ENCODE measurements at regions not wholly inside any gene's neighbourhood (a gene's known extent, or its start where the extent isn't known, plus 50 kb on each side); places are given as distances from the start of the nearest gene placed in this dataset.

DNA sequence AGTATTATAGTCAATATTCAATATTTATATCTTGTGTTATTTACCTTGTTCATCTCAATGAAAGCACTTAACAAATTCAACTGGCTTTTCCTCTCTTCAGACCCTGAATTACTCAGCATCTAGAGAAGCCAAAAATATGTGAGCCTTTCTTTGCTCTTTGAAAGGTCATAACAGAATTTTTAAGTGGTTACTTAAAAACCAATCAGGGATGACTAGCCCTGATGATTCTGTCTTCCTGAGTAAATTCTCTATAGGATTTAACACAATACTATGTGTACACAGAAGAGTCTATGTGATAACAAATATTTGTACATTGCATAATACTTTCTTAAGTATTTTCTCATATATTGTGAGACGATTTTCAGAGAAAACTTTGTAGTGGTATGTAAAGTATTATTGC lies 546.3 kb downstream of the MAT2B start:
- Histone ChIP-seq H3K36me3 (ENCODE audit: control insufficient read depth in 5 of 5, insufficient read depth in 5 of 5, low read length in 5 of 5) (no peaks in the 10 kb centered on the region), H3K9me3 (ENCODE audit: control insufficient read depth in 5 of 5, low read length in 5 of 5) (no peaks in the 10 kb centered on the region), H3K9ac (ENCODE audit: low read length in 5 of 5) (no peak overlapping the region), H3K4me3 (ENCODE audit: low read depth in 1 of 5, low read length in 5 of 5) (no peak overlapping the region), H3K27ac (ENCODE audit: low read depth, low read length) (no peak overlapping the region), H3K4me1 (ENCODE audit: control insufficient read depth in 5 of 5, insufficient read depth in 5 of 5, low read length in 5 of 5) (no peaks in the 10 kb centered on the region), H3K27me3 (ENCODE audit: control insufficient read depth in 5 of 5, insufficient read depth in 4 of 5, low read length in 5 of 5) (no peaks in the 10 kb centered on the region)

DNA sequence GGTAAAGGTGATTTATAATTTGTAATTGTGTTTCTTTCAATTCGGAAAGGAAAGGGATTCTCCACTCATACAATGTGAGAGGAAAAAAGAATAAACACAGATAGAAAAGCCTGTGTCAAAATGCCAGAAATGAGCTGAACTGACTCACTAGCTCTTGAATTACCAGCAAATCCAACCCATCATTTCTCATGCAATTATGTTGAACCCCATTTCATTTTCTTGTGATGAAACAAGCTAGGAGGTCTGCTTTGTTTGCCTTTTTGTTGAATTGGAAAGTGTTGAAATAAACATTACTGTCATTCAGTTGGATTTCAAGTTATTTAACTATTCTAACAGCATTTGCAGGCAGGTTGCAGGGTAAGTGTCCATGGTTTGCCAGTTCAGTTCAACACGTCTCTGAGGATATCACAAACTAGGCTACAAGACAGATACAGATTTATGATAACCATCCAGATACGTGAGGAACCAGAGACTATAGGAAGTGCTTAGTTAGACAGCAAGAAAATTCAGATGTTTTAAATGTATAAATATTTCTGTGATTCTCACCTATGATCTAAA lies 547.2 kb downstream of the MAT2B start:
- Histone ChIP-seq H3K9ac (ENCODE audit: low read length in 5 of 5) (no peak overlapping the region), H3K27me3 (ENCODE audit: control insufficient read depth in 5 of 5, insufficient read depth in 4 of 5, low read length in 5 of 5) (no peaks in the 10 kb centered on the region), H3K4me3 (ENCODE audit: low read depth in 1 of 5, low read length in 5 of 5) (no peak overlapping the region), H3K9me3 (ENCODE audit: control insufficient read depth in 5 of 5, low read length in 5 of 5) (no peaks in the 10 kb centered on the region), H3K4me1 (ENCODE audit: control insufficient read depth in 5 of 5, insufficient read depth in 5 of 5, low read length in 5 of 5) (no peaks in the 10 kb centered on the region), H3K27ac (ENCODE audit: low read depth, low read length) (no peak overlapping the region), H3K36me3 (ENCODE audit: control insufficient read depth in 5 of 5, insufficient read depth in 5 of 5, low read length in 5 of 5) (no peaks in the 10 kb centered on the region)

DNA sequence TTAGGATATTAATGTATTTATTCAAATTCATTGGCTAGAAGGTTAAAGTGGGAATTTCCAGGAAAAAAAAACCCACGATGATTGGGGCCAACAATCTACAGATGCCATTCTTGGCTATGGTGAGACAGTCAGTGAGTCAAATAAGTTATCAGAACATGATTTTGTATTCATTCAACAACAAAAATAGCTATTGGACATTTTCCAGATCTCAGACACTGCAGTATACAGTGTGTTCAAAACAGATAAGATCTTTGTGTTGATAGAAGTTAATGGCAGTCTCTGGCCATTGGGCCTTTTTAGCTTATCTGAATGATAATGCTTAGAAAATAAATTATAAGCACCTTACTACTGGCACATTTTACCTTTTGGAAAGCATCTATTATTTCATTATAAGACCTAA lies 547.7 kb downstream of the MAT2B start:
- Histone ChIP-seq H3K27ac (ENCODE audit: low read depth, low read length) (no peak overlapping the region), H3K27me3 (ENCODE audit: control insufficient read depth in 5 of 5, insufficient read depth in 4 of 5, low read length in 5 of 5) (no peaks in the 10 kb centered on the region), H3K9me3 (ENCODE audit: control insufficient read depth in 5 of 5, low read length in 5 of 5) (no peaks in the 10 kb centered on the region), H3K4me3 (ENCODE audit: low read depth in 1 of 5, low read length in 5 of 5) (no peak overlapping the region), H3K4me1 (ENCODE audit: control insufficient read depth in 5 of 5, insufficient read depth in 5 of 5, low read length in 5 of 5) (no peaks in the 10 kb centered on the region), H3K36me3 (ENCODE audit: control insufficient read depth in 5 of 5, insufficient read depth in 5 of 5, low read length in 5 of 5) (no peaks in the 10 kb centered on the region), H3K9ac (ENCODE audit: low read length in 5 of 5) (no peak overlapping the region)

DNA sequence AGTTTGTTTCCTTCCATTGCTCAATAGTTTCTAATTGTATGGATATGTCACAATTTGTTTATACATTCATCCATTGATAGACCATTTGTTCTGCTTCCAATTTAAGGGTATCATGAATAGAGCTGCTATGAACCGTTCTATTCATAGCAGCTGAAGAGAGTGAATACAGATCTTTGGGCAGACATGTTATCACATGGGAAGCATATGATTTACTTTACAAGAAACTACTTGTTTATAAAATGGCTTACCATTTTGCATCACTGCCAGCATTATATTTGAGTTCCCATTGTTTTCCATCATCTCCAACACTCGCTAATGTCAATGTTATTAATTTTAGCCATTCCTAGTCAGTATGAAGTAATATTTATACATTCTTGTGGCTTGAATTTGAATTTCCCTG lies 549.0 kb downstream of the MAT2B start:
- no peak overlapping the region for H3K4me3 ChIP-seq (ENCODE audit: low read depth in 1 of 5, low read length in 5 of 5)
- no peak overlapping the region for H3K9ac ChIP-seq (ENCODE audit: low read length in 5 of 5)
- no peak overlapping the region for H3K27ac ChIP-seq (ENCODE audit: low read depth, low read length)
- no peaks in the 10 kb centered on the region for H3K4me1 ChIP-seq (ENCODE audit: control insufficient read depth in 5 of 5, insufficient read depth in 5 of 5, low read length in 5 of 5)
- no peaks in the 10 kb centered on the region for H3K36me3 ChIP-seq (ENCODE audit: control insufficient read depth in 5 of 5, insufficient read depth in 5 of 5, low read length in 5 of 5)
- no peaks in the 10 kb centered on the region for H3K27me3 ChIP-seq (ENCODE audit: control insufficient read depth in 5 of 5, insufficient read depth in 4 of 5, low read length in 5 of 5)
- H3K9me3 ChIP-seq (ENCODE audit: control insufficient read depth in 5 of 5, low read length in 5 of 5), result no peaks in the 10 kb centered on the region

DNA sequence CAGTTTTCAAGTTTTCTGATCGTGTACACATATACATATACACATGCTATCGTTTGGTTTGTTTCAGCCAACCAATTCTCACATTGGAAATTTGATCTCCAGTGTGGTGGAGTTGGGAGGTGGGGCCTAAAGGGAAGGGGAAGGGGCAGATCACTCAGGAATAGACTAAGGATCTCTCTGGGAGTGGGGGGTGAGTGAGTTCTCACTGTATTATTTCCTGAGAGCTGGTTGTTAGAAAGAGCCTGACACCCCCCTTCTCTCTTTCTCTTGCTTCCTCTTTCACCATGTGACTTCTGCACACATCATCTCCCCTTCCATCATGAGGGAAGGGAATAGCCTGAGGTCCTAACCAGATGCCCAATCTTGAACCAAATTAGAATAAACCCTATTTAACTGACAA lies 551.7 kb downstream of the MAT2B start:
- Histone ChIP-seq H3K27me3 (ENCODE audit: control insufficient read depth in 5 of 5, insufficient read depth in 4 of 5, low read length in 5 of 5) (no peaks in the 10 kb centered on the region), H3K9me3 (ENCODE audit: control insufficient read depth in 5 of 5, low read length in 5 of 5) (no peaks in the 10 kb centered on the region), H3K4me1 (ENCODE audit: control insufficient read depth in 5 of 5, insufficient read depth in 5 of 5, low read length in 5 of 5) (no peaks in the 10 kb centered on the region), H3K36me3 (ENCODE audit: control insufficient read depth in 5 of 5, insufficient read depth in 5 of 5, low read length in 5 of 5) (no peaks in the 10 kb centered on the region), H3K27ac (ENCODE audit: low read depth, low read length) (no peak overlapping the region), H3K4me3 (ENCODE audit: low read depth in 1 of 5, low read length in 5 of 5) (no peak overlapping the region), H3K9ac (ENCODE audit: low read length in 5 of 5) (no peak overlapping the region)

DNA sequence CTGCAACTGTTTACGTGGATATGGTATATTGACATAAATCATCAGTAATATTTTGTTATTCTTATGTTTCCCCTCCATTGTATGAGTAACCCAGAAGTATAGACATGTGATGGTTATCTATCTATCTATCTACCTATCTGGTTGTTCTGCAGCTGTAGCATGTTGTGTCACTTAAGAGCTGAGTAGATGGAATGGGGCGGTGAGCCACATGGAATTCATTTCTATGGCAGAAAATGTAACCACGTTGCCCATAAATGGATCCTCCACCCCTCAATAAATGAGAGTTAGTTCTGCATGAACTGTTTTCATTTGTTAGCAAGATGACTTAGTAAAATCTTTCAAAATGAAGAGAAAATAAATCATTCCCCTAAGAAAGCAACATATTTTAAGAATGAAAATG lies 553.2 kb downstream of the MAT2B start:
- no peak overlapping the region for H3K4me3 ChIP-seq (ENCODE audit: low read depth in 1 of 5, low read length in 5 of 5)
- H3K27me3 ChIP-seq (ENCODE audit: control insufficient read depth in 5 of 5, insufficient read depth in 4 of 5, low read length in 5 of 5), result no peaks in the 10 kb centered on the region
- H3K4me1 ChIP-seq (ENCODE audit: control insufficient read depth in 5 of 5, insufficient read depth in 5 of 5, low read length in 5 of 5), result no peaks in the 10 kb centered on the region
- H3K9ac ChIP-seq (ENCODE audit: low read length in 5 of 5), result no peak overlapping the region
- no peak overlapping the region for H3K27ac ChIP-seq (ENCODE audit: low read depth, low read length)
- no peaks in the 10 kb centered on the region for H3K9me3 ChIP-seq (ENCODE audit: control insufficient read depth in 5 of 5, low read length in 5 of 5)
- no peaks in the 10 kb centered on the region for H3K36me3 ChIP-seq (ENCODE audit: control insufficient read depth in 5 of 5, insufficient read depth in 5 of 5, low read length in 5 of 5)

DNA sequence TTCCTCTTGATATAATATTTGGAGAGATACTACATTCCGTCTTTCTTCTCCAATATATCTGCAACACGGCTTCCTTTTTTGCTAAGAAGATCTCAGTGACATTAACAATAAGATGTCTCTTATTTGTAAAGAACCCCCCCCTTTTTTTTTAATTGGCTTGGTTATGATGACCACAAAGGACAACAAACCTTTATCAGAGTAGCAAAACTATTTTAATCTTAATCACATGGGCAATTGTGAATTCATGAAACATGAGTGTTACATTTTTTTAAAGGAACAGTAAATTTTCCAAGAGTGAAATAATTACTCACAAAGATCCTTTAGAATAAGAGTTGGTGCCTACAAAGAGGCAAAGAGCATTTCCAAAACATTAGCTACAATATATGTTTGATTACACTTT lies 554.1 kb downstream of the MAT2B start:
- no peaks in the 10 kb centered on the region for H3K36me3 ChIP-seq (ENCODE audit: control insufficient read depth in 5 of 5, insufficient read depth in 5 of 5, low read length in 5 of 5)
- no peaks in the 10 kb centered on the region for H3K4me1 ChIP-seq (ENCODE audit: control insufficient read depth in 5 of 5, insufficient read depth in 5 of 5, low read length in 5 of 5)
- H3K9ac ChIP-seq (ENCODE audit: low read length in 5 of 5), result no peak overlapping the region
- H3K27me3 ChIP-seq (ENCODE audit: control insufficient read depth in 5 of 5, insufficient read depth in 4 of 5, low read length in 5 of 5), result no peaks in the 10 kb centered on the region
- H3K9me3 ChIP-seq (ENCODE audit: control insufficient read depth in 5 of 5, low read length in 5 of 5), result no peaks in the 10 kb centered on the region
- no peak overlapping the region for H3K27ac ChIP-seq (ENCODE audit: low read depth, low read length)
- no peak overlapping the region for H3K4me3 ChIP-seq (ENCODE audit: low read depth in 1 of 5, low read length in 5 of 5)

DNA sequence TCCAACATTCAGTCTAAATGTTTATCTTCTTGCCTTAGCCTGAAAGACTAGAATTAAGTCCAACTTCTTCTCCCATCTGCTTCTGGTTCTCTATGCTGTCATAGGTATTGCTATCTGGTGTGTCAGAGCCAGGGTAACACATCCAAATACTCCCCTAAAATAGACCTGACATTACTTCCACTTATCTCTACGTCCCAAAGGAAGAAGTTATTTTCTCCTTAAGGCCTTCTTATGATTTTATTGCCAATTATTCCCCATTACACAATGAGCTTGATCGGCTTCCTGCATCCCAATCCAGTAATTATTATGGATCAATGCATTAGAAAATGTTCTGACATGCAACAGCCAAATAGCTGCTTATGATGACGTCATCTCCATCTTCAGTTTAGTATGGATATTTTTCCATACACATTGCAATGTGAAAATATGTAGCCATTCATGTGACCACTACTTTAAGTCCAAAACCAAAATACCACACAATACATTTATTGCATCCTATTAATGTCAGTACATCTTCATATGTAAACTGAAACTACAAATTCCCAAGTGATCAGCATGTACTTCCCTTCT lies 555.5 kb downstream of the MAT2B start:
- H3K4me3 ChIP-seq (ENCODE audit: low read depth in 1 of 5, low read length in 5 of 5), result no peak overlapping the region
- no peaks in the 10 kb centered on the region for H3K4me1 ChIP-seq (ENCODE audit: control insufficient read depth in 5 of 5, insufficient read depth in 5 of 5, low read length in 5 of 5)
- no peaks in the 10 kb centered on the region for H3K27me3 ChIP-seq (ENCODE audit: control insufficient read depth in 5 of 5, insufficient read depth in 4 of 5, low read length in 5 of 5)
- H3K9ac ChIP-seq (ENCODE audit: low read length in 5 of 5), result no peak overlapping the region
- no peak overlapping the region for H3K27ac ChIP-seq (ENCODE audit: low read depth, low read length)
- no peaks in the 10 kb centered on the region for H3K36me3 ChIP-seq (ENCODE audit: control insufficient read depth in 5 of 5, insufficient read depth in 5 of 5, low read length in 5 of 5)
- no peaks in the 10 kb centered on the region for H3K9me3 ChIP-seq (ENCODE audit: control insufficient read depth in 5 of 5, low read length in 5 of 5)

DNA sequence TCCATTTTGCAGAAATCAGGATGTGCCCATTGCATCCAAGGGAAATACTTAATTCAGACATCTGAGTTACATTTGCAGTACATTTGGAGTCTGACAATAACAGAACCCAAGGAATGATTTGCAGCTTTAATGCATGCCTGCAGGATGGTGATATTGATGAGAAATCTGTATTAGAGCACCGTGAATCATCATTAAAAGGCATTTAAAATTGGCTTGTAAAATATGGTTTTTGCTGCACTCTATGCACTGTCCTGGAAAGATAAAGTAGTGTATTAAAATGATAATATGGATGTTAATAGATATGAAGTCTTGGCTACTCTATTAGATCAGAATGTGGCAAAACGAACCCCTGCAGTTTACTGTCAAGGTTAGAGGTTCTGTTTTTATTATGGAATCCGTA lies 556.9 kb downstream of the MAT2B start:
- Histone ChIP-seq H3K27ac (ENCODE audit: low read depth, low read length) (no peak overlapping the region), H3K4me1 (ENCODE audit: control insufficient read depth in 5 of 5, insufficient read depth in 5 of 5, low read length in 5 of 5) (no peaks in the 10 kb centered on the region), H3K4me3 (ENCODE audit: low read depth in 1 of 5, low read length in 5 of 5) (no peak overlapping the region), H3K36me3 (ENCODE audit: control insufficient read depth in 5 of 5, insufficient read depth in 5 of 5, low read length in 5 of 5) (no peaks in the 10 kb centered on the region), H3K9me3 (ENCODE audit: control insufficient read depth in 5 of 5, low read length in 5 of 5) (no peaks in the 10 kb centered on the region), H3K9ac (ENCODE audit: low read length in 5 of 5) (no peak overlapping the region), H3K27me3 (ENCODE audit: control insufficient read depth in 5 of 5, insufficient read depth in 4 of 5, low read length in 5 of 5) (no peaks in the 10 kb centered on the region)

DNA sequence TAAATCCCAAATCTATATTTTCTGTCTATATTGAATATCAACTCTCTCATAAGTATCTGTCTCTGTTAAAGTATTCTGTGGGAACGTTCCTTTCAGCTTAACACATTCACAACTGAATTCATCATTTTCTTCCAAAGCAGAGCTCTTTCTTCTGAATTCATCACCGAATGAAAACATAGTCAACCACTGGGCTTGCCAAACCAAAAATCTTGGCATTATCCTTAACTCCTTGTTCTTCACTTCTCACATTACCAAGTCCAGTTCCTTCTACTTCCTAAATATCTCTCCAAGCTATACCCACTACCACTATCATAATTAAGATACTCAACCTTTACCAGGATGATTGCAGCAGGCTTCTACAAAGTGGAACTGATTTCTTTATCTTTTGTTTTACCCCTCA lies 559.8 kb downstream of the MAT2B start:
- no peak overlapping the region for H3K9ac ChIP-seq (ENCODE audit: low read length in 5 of 5)
- H3K36me3 ChIP-seq (ENCODE audit: control insufficient read depth in 5 of 5, insufficient read depth in 5 of 5, low read length in 5 of 5), result no peaks in the 10 kb centered on the region
- H3K27ac ChIP-seq (ENCODE audit: low read depth, low read length), result no peak overlapping the region
- peaks cover 0 to 3% (median 0%) of the 10 kb centered on the region in 5 donors for H3K9me3 ChIP-seq (ENCODE audit: control insufficient read depth in 5 of 5, low read length in 5 of 5)
- H3K4me3 ChIP-seq (ENCODE audit: low read depth in 1 of 5, low read length in 5 of 5), result no peak overlapping the region
- H3K4me1 ChIP-seq (ENCODE audit: control insufficient read depth in 5 of 5, insufficient read depth in 5 of 5, low read length in 5 of 5), result no peaks in the 10 kb centered on the region
- no peaks in the 10 kb centered on the region for H3K27me3 ChIP-seq (ENCODE audit: control insufficient read depth in 5 of 5, insufficient read depth in 4 of 5, low read length in 5 of 5)

DNA sequence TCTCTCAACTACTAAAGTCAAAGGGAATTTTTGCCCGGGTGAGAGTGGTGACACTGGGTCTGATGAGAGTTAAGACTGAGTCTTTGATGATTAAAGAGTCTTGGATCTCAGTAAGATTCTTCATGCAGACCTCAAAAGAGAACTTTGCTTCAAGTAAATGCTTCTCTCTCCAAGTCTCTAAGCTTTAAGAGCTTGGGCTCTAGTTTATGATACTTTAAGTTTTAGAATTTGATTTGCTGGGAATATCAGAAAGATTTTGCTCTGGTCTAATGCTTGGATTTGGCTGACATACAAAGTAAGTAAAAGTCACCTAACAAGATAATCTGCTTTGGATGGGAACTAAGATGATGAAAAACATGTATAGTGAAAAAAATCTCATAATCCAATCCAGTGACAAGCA lies 566.3 kb downstream of the MAT2B start:
- Histone ChIP-seq H3K9ac (ENCODE audit: low read length in 5 of 5) (no peak overlapping the region), H3K9me3 (ENCODE audit: control insufficient read depth in 5 of 5, low read length in 5 of 5) (peaks cover 0 to 4% (median 0%) of the 10 kb centered on the region in 5 donors), H3K36me3 (ENCODE audit: control insufficient read depth in 5 of 5, insufficient read depth in 5 of 5, low read length in 5 of 5) (no peaks in the 10 kb centered on the region), H3K27ac (ENCODE audit: low read depth, low read length) (no peak overlapping the region), H3K27me3 (ENCODE audit: control insufficient read depth in 5 of 5, insufficient read depth in 4 of 5, low read length in 5 of 5) (no peaks in the 10 kb centered on the region), H3K4me3 (ENCODE audit: low read depth in 1 of 5, low read length in 5 of 5) (no peak overlapping the region), H3K4me1 (ENCODE audit: control insufficient read depth in 5 of 5, insufficient read depth in 5 of 5, low read length in 5 of 5) (no peaks in the 10 kb centered on the region)

Measured in subcutaneous abdominal adipose tissue (tissue), 5 donors.